Hematopoietic multipotent progenitor cell treated with erythropoietin and hydrocortisone succinate and interleukin-3 and kit ligand, for 8 days (in vitro differentiated cells): ENCODE measurements at regions not wholly inside any gene's neighbourhood (a gene's known extent, or its start where the extent isn't known, plus 50 kb on each side); places are given as distances from the start of the nearest gene placed in this dataset.
A peak's percentile ranks its signal among the peaks of the same experiment; 100 is the strongest.

Experiments used
- DNase-seq: peaks from one replicate; pipeline ENCODE4 v3.0.0-alpha.2; 2015

- DNase-seq, result no peak
Observed at GRCh38 chr2:82538590-82539279, 1920.3 kb downstream of the SUCLG1 start.

DNA sequence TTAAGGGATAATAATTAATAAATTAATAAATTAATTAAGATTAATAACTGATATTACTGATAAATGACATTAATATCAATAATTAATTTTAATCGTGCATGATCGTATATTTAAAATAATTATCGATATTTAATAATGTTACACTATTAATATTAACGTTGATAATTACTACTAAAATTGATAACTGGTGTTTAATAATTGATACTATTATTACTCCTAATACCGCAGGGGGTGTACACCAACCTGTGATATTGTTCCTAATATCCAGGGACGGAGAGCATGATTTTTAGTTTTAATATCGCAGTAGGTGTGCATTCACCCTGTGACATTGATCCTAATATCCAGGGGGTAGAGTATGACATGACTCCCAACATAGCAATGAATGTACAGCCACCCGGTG, 1930.8 kb downstream of the SUCLG1 start:
- DNase-seq, result no peak

- peak; percentile 16 for DNase-seq
Observed at GRCh38 chr2:82527124-82527523, 1932.0 kb downstream of the SUCLG1 start.

- DNase-seq, result no peak
Observed at GRCh38 chr2:82526277-82526676, 1932.8 kb downstream of the SUCLG1 start.

GRCh38 chr2:82525744-82526143, 1933.3 kb downstream of the SUCLG1 start:
- DNase-seq, result no peak

- no peak for DNase-seq
Observed at GRCh38 chr2:82524826-82525225, 1934.3 kb downstream of the SUCLG1 start.

- DNase-seq, result no peak
Observed at GRCh38 chr2:82511894-82512293, 1947.2 kb downstream of the SUCLG1 start.

GRCh38 chr2:82508702-82509101, 1950.4 kb downstream of the SUCLG1 start:
- DNase-seq, result no peak

DNA sequence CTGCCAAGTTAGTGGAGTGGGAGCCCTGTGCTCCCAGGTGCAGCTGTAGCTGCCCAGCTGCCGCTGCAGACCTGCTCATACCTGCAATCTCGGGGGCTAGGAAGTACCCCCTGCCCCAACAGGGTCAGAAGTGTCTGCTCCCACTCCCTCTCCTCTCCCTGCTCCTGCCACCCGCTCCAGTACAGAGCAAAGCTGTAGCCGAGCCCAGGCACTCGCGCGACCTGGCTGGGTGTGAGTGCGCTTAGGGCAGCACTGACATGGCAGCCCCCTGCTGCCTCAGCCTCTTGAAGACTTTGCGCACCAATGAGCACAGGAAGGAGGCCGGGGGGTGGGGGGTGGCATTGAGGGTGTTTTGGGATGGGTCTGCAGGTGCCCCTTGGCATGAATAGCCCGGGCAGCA, 1951.4 kb downstream of the SUCLG1 start:
- no peak for DNase-seq

DNA sequence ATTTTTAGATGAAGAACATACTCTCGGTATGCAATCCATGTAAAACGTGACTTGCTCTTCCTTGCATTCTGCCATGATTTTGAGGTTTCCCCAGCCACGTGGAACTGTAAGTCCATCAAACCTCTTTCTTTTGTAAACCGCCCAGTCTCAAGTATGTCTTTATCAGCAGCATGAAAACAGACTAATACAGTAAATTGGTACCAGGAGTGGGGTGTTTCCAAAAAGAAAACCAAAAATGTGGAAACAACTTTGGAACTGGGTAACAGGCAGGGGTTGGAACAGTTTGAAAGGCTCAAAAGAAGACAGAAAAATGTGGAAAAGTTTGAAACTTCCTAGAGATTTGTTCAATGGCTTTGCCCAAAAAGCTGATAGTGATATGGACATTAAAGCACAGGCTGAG, 1957.9 kb downstream of the SUCLG1 start:
- no peak for DNase-seq

DNA sequence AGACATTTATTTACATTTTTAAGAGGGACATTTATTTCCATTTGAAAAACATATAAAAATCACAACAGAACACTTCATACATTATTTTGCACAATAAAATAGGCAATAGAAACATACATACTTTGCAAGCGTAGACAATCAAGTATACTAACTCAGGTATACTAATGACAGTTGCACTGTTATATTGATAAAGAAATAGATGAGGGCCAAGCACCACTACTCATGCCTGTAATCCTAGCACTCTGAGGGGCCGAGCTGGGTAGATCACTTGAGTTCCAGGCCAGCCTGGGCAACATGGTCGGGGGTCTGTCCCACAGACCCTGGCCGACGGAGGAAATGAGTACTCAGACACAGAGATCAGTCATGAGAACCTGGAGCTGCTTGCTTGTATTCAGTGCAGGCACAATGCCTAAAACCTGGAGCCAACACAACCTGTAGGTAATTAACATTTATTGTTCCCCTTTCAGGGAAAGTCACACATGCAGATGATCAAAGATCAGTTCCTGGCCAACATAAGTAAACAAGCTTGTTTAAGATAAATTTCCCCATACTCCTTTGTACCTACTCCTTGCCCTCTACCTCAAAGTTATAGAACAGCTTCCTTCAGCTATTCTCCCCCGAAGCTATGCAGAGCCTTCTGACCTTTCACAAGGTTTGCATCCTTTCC, 1960.2 kb downstream of the SUCLG1 start:
- DNase-seq, result no peak

- no peak for DNase-seq
Observed at GRCh38 chr2:82494739-82495138, 1964.3 kb downstream of the SUCLG1 start.

DNA sequence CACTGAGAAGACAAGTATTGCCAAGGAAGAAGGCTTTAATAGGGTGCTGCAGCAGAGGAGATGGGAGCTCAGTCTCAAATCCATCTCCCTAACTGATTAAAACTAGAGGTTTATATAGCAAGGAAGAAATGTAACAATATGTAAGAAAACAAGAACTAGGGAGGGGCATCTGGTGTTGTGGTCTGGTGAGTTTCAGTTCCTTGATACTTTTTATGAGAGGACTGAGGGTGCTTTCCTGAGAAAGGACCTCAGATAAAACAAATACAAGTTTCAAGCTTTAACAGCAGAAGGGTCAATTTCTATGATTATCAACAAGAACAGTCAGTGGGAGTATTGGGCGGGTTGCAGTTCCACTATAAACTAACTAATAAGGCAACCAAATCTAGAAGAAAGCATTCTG, 1967.5 kb downstream of the SUCLG1 start:
- no peak for DNase-seq

DNA sequence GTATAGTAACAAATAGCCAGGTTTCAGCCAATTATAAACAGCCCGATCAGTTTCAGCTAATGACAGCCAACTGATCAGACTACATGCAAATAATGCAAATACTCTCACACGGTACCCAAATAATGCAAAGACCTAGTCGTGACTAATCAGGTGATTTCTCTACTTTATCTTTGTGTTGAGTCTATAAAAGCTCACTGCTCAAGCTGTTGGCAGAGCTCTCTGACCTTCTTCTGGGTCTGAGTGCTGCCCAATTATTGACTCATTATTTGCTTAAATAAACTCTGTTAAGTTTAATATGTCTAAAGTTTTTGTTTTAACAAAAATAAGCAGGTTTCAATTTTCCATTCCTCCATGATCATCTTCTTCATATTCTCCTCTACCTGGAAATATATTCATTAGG, 1971.7 kb downstream of the SUCLG1 start:
- no peak for DNase-seq

DNA sequence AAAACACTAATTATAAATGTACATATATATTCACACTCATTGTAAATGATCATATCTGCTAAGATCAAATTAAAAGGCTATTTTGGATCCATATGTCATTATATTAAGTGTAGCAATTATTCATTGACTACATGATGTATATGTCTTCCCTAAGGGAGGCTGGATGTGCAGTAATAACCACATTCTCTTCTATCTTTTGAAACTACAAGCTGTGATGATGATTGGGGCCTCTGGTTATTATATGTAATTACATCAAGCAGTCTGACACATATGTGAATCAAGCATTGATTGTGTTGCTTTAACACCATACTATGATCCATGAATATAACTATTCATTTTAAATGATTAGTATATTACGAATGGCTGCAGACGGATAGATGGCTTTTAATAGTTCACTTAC, 1973.4 kb downstream of the SUCLG1 start:
- no peak for DNase-seq

- no peak for DNase-seq
Observed at GRCh38 chr2:82481207-82481606, 1977.9 kb downstream of the SUCLG1 start.

DNA sequence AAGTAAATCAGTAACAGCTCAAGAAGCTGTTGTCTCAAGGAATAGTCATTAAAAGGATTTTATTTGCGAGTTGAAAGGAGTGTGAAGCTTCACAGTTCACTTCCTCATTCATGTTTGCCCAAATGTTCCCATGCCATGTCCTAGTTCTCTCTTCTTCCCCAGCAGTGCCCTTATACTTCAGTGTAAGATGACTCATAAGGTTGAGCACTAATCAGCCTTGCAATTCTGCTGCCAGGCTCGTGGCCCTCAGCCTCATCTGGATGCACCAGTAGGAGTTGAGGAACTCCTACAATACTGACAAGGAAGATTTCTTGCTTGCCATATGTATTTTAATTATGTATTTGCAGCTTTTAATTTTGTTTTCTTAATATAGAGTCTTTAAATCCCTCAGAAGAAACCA, 1980.4 kb downstream of the SUCLG1 start:
- DNase-seq, result no peak

- DNase-seq, result no peak
Observed at GRCh38 chr2:82476094-82476493, 1983.0 kb downstream of the SUCLG1 start.

DNA sequence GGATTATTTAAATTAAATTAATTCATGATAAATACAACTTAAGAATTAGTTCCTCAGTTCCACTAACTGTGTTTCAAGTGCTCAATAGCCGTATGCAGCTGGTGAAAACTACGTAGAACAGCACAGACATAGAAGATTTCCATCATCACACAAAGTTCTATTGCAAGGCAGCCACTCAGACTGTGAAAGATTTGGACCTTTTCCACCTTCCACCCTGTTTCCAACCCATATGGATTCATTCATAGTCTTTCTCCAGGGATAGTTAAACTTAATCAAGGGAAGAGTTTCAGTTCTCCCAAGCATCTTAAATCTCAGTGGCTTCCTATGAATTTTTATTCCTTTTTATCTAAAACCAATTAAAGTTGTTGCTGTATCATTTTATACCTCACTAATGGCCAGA, 2030.8 kb downstream of the SUCLG1 start:
- DNase-seq, result no peak

GRCh38 chr2:82412021-82412420, 2047.1 kb downstream of the SUCLG1 start:
- no peak for DNase-seq

DNA sequence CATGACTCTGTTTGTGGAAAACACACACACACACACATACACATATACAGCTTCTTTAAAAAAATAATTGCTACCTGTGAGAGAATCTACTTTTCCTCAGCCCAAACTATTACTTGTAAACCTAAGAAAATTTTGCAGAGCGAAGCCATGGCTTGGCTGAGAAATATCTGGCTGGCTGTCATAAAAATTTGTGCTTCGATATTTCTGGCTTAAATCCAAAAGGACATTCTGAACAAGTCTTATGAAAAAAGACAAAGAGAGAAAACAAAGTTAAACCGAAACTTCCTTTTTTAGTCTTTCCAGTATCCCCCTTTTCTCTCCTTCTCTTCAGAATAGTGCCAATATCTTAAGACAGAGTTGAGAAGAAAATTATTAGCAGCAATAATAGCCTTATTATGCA, 2048.0 kb downstream of the SUCLG1 start:
- no peak for DNase-seq

- no peak for DNase-seq
Observed at GRCh38 chr2:82395531-82395930, 2063.5 kb downstream of the SUCLG1 start.

- no peak for DNase-seq
Observed at GRCh38 chr2:82391386-82391785, 2067.7 kb downstream of the SUCLG1 start.

DNA sequence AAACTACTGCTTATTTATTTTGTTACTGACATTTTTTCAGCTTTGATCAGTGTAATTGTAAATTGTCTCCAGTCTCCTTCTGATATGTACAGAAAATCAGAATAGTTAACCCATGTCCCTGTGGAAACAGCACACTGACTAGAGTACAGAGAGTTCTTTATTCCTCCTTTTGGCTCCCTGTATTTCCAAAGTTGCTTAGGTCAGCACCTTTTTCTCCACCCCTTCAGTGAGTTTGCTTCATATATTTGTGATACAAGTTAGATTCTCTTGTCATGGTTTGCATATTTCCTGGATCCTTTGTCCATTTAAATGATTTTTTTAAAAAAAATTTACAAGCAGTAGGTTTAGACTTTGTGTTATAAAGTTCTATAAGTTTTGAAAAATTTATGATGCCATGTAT, 2051.1 kb upstream of the LRRTM1 start:
- DNase-seq, result no peak

DNA sequence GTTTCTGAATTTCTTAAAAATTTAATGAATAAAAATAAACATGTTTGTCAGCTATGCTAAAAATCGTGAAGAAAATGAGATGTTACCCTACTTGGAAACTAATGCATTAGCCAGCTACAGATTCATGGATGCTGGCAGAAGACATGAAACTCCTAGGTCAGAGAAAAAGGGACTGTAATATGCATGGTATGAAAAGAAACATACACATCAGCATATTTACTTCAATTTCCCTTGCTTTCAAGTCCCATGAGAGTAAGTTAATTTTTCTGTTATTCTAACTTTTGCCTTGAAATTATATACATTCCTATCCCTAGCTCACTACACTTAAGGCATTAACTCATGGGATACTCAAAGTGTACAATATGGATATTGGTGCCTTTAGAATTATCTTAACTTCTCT, 2041.4 kb upstream of the LRRTM1 start:
- no peak for DNase-seq
